GM12878 (cell line): ENCODE measurements at regions not wholly inside any gene's neighbourhood (a gene's known extent, or its start where the extent isn't known, plus 50 kb on each side); places are given as distances from the start of the nearest gene placed in this dataset.

Experiments used
- ATAC-seq: fragments of 200-7000 bp; cut with Tn5 transposase; 3 replicates; pipeline ENCODE4 v1.9.1; 2020; ENCODE audit warnings: mild to moderate bottlenecking, moderate library complexity
- BruUV-seq: library from RNA; stranded (reverse); fragments of 400-500 nt; replicated peaks from 2 replicates; lab custom pipeline; 2021; lab: Mats Ljungman, UMichigan
- CTCF ChIA-PET: fragments of 300-600 bp; sonication (Branson Sonifier 250); formaldehyde crosslinking; extraction: SDS; loops from one replicate; lab custom pipeline; 2021; ENCODE audit warnings: inconsistent platforms; lab: Yijun Ruan, JAX
- POLR2A ChIA-PET: fragments of 350-600 bp; formaldehyde crosslinking; extraction: SDS; loops from one replicate; lab custom pipeline; 2021; ENCODE audit warnings: inconsistent platforms; lab: Charles Lee
- RAD21 ChIA-PET: fragments of 300-600 bp; sonication (Branson Sonifier 250); formaldehyde crosslinking; loops from one replicate; lab custom pipeline; 2023; ENCODE audit warnings: antibody characterized with exemption; ENCODE audit not compliant: unreplicated experiment; lab: Charles Lee
- SMC1A ChIA-PET: fragments of 300-600 bp; sonication (Branson Sonifier 250); formaldehyde crosslinking; loops from one replicate; lab custom pipeline; 2023; ENCODE audit not compliant: unreplicated experiment, uncharacterized antibody; lab: Charles Lee
- DNase-seq: peaks from one replicate; pipeline ENCODE4 v3.0.0-alpha.2; 2011; ENCODE audit warnings: low read depth, low spot score
- FAIRE-seq: peaks from 3 replicates; lab custom pipeline; 2011; peaks lifted over from hg19 to GRCh38; lab: Jason Lieb, UNC
- H2AFZ ChIP-seq: 2 replicates; pipeline ENCODE4 v1.6.0; 2011; ENCODE audit warnings: low read depth, low read length, control low read depth; ENCODE audit not compliant: control insufficient read depth
- H3K27ac ChIP-seq: 2 replicates; pipeline ENCODE4 v1.5.1; 2011; ENCODE audit warnings: control low read depth; ENCODE audit not compliant: control insufficient read depth, insufficient read depth
- H3K27me3 ChIP-seq, 2 experiments: replicated peaks in 1 of 2; 2 replicates each; pipeline versions ENCODE4 v1.6.0 to v1.6.1; 2011; ENCODE audit warnings: low read length in 1 of 2; ENCODE audit not compliant: control insufficient read depth in 2 of 2, insufficient read depth in 2 of 2
- H3K36me3 ChIP-seq, 2 experiments: 2 replicates each; pipeline ENCODE4 v1.5.1; 2011; ENCODE audit warnings: low read length in 1 of 2; ENCODE audit not compliant: control insufficient read depth in 2 of 2, insufficient read depth in 2 of 2
- H3K4me1 ChIP-seq: 2 replicates; pipeline ENCODE4 v1.6.1; 2011; ENCODE audit warnings: mild to moderate bottlenecking, low read length, moderate library complexity, mixed read lengths; ENCODE audit not compliant: control insufficient read depth, insufficient read depth
- H3K4me2 ChIP-seq: 2 replicates; pipeline ENCODE4 v1.6.0; 2011; ENCODE audit warnings: control low read depth; ENCODE audit not compliant: control insufficient read depth, insufficient read depth
- H3K4me3 ChIP-seq: fragments of 200-600 bp; sonication (generic); 2 replicates; pipeline ENCODE4 v1.5.1; 2016
- H3K79me2 ChIP-seq: 2 replicates; pipeline ENCODE4 v1.6.0; 2011; ENCODE audit warnings: low read length; ENCODE audit not compliant: control insufficient read depth, insufficient read depth
- H3K9ac ChIP-seq: 2 replicates; pipeline ENCODE4 v1.8.0; 2011; ENCODE audit warnings: low read length, control low read depth, mixed read lengths; ENCODE audit not compliant: control insufficient read depth, insufficient read depth
- H3K9me3 ChIP-seq: replicated peaks from 3 replicates; pipeline ENCODE4 v1.5.1; 2011; ENCODE audit warnings: mild to moderate bottlenecking, low read length; ENCODE audit not compliant: control insufficient read depth, insufficient read depth
- H4K20me1 ChIP-seq: 2 replicates; pipeline ENCODE4 v1.6.0; 2011; ENCODE audit not compliant: control insufficient read depth, insufficient read depth
- BACH1 ChIP-seq: fragments of 450-650 bp; IDR thresholded peaks from 2 replicates; pipeline ENCODE4 v1.6.1; 2017; ENCODE audit warnings: mild to moderate bottlenecking, borderline replicate concordance
- BCL11A ChIP-seq: IDR thresholded peaks from 2 replicates; pipeline ENCODE4 v1.6.1; 2011; ENCODE audit warnings: low read depth, low read length
- BCL3 ChIP-seq: IDR thresholded peaks from 2 replicates; pipeline ENCODE4 v1.6.1; 2011; ENCODE audit warnings: borderline replicate concordance, low read depth, mild to moderate bottlenecking, moderate library complexity, low read length; ENCODE audit not compliant: insufficient read depth, poor library complexity, severe bottlenecking
- BRCA1 ChIP-seq: IDR thresholded peaks from 2 replicates; pipeline ENCODE4 v1.6.1; 2011; ENCODE audit warnings: low read depth, low read length, improper control_type of control experiment
- CBX5 ChIP-seq: sonication (generic); IDR thresholded peaks from 2 replicates; pipeline ENCODE4 v1.6.1; 2016; ENCODE audit warnings: low read depth, moderate library complexity, mild to moderate bottlenecking, inconsistent platforms
- CEBPB ChIP-seq, 2 experiments: fragments of 150-350 bp in 1 of 2; IDR thresholded peaks; 2 replicates each; pipeline ENCODE4 v1.6.1; 2012 to 2014; ENCODE audit warnings: low read depth in 2 of 2, low read length in 2 of 2, borderline replicate concordance in 1 of 2, inconsistent platforms in 1 of 2
- EP300 ChIP-seq, 2 experiments: fragments of 150-350 bp in 1 of 2; IDR thresholded peaks; 2 replicates each; pipeline ENCODE4 v1.6.1; 2011 to 2012; ENCODE audit warnings: low read depth in 2 of 2, low read length in 2 of 2, borderline replicate concordance in 1 of 2, improper control_type of control experiment in 1 of 2, inconsistent platforms in 1 of 2; ENCODE audit not compliant: control insufficient read depth in 1 of 2
- FOS ChIP-seq: IDR thresholded peaks from 3 replicates; pipeline ENCODE4 v1.6.1; 2011; ENCODE audit warnings: borderline replicate concordance; ENCODE audit not compliant: insufficient read length; ENCODE audit errors: extremely low read depth
- GABPA ChIP-seq: IDR thresholded peaks from 2 replicates; pipeline ENCODE4 v1.6.1; 2014; ENCODE audit warnings: antibody characterized with exemption, low read depth, mild to moderate bottlenecking, inconsistent platforms
- HCFC1 ChIP-seq: fragments of 150-350 bp; IDR thresholded peaks from 2 replicates; pipeline ENCODE4 v1.6.1; 2014; ENCODE audit warnings: low read length
- HDGF ChIP-seq: fragments of 450-650 bp; IDR thresholded peaks from 2 replicates; pipeline ENCODE4 v1.6.1; 2016; ENCODE audit warnings: antibody characterized with exemption
- IKZF2 ChIP-seq, 2 experiments: fragments of 450-650 bp; IDR thresholded peaks; 2 replicates each; pipeline ENCODE4 v1.6.1; 2017; ENCODE audit warnings: mild to moderate bottlenecking in 2 of 2, moderate library complexity in 2 of 2
- MEF2A ChIP-seq: IDR thresholded peaks from 2 replicates; pipeline ENCODE4 v1.6.1; 2011; ENCODE audit warnings: low read depth, mild to moderate bottlenecking, low read length, moderate library complexity; ENCODE audit not compliant: insufficient read depth
- NR2C1 ChIP-seq: fragments of 450-650 bp; IDR thresholded peaks from 2 replicates; pipeline ENCODE4 v1.6.1; 2017; ENCODE audit warnings: antibody characterized with exemption, mild to moderate bottlenecking, moderate library complexity
- SUPT20H ChIP-seq: IDR thresholded peaks from 2 replicates; pipeline ENCODE4 v1.6.1; 2011; ENCODE audit warnings: low read depth, mild to moderate bottlenecking, low read length, moderate library complexity, borderline replicate concordance; ENCODE audit not compliant: control insufficient read depth
- ZBTB11 ChIP-seq: fragments of 450-650 bp; formaldehyde crosslinking; IDR thresholded peaks from 2 replicates; pipeline ENCODE4 v1.5.0; 2022; ENCODE audit warnings: mild to moderate bottlenecking, missing genetic modification characterization
- ZSCAN29 ChIP-seq: fragments of 450-650 bp; IDR thresholded peaks from 2 replicates; pipeline ENCODE4 v1.6.1; 2017; ENCODE audit warnings: mild to moderate bottlenecking, moderate library complexity
- WGBS: methylation state at CpG from one replicate; pipeline ENCODE4 v1.1.6; 2016; ENCODE audit warnings: low lambda C conversion rate; ENCODE audit not compliant: insufficient replicate concordance, insufficient coverage; ENCODE audit errors: missing lambda C conversion rate; 5-methylcytosine and 5-hydroxymethylcytosine counted together
- in situ Hi-C: fragments of 300-500 bp; cut with MboI; formaldehyde crosslinking; loops from 9 replicates; pipeline ENCODE4 v1.14.3; 2018; ENCODE audit warnings: mixed read lengths
- intact Hi-C: fragments of 100-400 bp; cut with micrococcal nuclease; formaldehyde crosslinking; loops from one replicate; pipeline ENCODE4 v1.14.2; 2022; ENCODE audit not compliant: unreplicated experiment
- TF ChIP-seq, protein P1 (sequence below): IDR thresholded peaks from 2 replicates; pipeline ENCODE4 v1.6.1; 2011; ENCODE audit warnings: low read depth, mild to moderate bottlenecking, low read length, moderate library complexity, borderline replicate concordance; ENCODE audit errors: extremely low read depth
- TF ChIP-seq, protein P2 (sequence below): fragments of 450-650 bp; IDR thresholded peaks from 2 replicates; pipeline ENCODE4 v1.6.1; 2016; ENCODE audit warnings: mild to moderate bottlenecking

- TF ChIP-seq BRCA1 (no peak), CBX5 (no peak), CEBPB (IDR thresholded peaks at IDR 0.05; ENCODE audit: borderline replicate concordance in 1 of 2, low read depth in 2 of 2, low read length in 2 of 2) (no peak), GABPA (no peak), HCFC1 (no peak), SUPT20H (no peak), EP300 (IDR thresholded peaks at IDR 0.05; ENCODE audit: borderline replicate concordance in 1 of 2, control insufficient read depth in 1 of 2, low read depth in 2 of 2, low read length in 2 of 2) (no peak), BACH1 (no peak), BCL11A (no peak)
- TF ChIP-seq, protein P1, sequence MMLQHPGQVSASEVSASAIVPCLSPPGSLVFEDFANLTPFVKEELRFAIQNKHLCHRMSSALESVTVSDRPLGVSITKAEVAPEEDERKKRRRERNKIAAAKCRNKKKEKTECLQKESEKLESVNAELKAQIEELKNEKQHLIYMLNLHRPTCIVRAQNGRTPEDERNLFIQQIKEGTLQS: no peak
- TF ChIP-seq, protein P2, sequence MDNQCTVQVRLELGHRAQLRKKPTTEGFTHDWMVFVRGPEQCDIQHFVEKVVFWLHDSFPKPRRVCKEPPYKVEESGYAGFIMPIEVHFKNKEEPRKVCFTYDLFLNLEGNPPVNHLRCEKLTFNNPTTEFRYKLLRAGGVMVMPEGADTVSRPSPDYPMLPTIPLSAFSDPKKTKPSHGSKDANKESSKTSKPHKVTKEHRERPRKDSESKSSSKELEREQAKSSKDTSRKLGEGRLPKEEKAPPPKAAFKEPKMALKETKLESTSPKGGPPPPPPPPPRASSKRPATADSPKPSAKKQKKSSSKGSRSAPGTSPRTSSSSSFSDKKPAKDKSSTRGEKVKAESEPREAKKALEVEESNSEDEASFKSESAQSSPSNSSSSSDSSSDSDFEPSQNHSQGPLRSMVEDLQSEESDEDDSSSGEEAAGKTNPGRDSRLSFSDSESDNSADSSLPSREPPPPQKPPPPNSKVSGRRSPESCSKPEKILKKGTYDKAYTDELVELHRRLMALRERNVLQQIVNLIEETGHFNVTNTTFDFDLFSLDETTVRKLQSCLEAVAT: no peak
Measured at GRCh38 chr6:164721460-164721859, 587.9 kb downstream of the C6orf118 start (continued).

DNA sequence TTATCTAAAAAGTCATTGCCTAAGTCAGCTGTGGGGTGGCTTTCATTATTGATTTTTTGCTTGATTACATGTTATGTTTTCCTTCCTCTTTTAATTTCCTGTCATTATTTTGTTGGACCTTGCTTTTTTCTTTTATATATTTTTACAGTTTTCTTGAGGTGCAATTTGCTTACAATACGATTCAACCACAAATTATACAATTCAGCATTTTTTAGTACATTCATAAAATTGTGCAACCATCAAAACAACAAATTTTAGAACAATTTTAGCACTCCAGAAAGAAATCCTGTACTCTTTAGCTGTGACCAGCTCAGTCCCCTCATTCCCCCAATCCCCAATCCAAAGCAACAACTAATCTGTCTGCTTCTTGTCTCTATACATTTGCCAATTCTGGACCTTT is 608.9 kb downstream of the C6orf118 start:
- ATAC-seq (no peak), FAIRE-seq (no peak), DNase-seq (no peak)
- in situ Hi-C loops: no loop called here
- no peaks in the 10 kb centered on the region for H3K36me3 ChIP-seq
- no peak overlapping the region for H3K4me3 ChIP-seq
- no peaks in the 10 kb centered on the region for H3K27me3 ChIP-seq
- ChIA-PET SMC1A (no interaction called here), POLR2A (no interaction called here), CTCF (no interaction called here), RAD21 (no interaction called here)
- intact Hi-C loops: no loop called here
- H3K9me3 ChIP-seq: no peaks in the 10 kb centered on the region
- no peak overlapping the region for H3K9ac ChIP-seq
- no TSS peak for BruUV-seq
- WGBS: 0% methylated on average over 1 of the region's 1 CpG
- H3K4me2 ChIP-seq: no peak overlapping the region
- H3K79me2 ChIP-seq: no peaks in the 10 kb centered on the region
- no peak overlapping the region for H3K27ac ChIP-seq
- H3K4me1 ChIP-seq: no peaks in the 10 kb centered on the region
- no peak overlapping the region for H2AFZ ChIP-seq
- no peaks in the 10 kb centered on the region for H4K20me1 ChIP-seq
- TF ChIP-seq MEF2A (no peak), NR2C1 (no peak), BCL3 (no peak), FOS (no peak), IKZF2 (IDR thresholded peaks at IDR 0.05) (no peak), ZBTB11 (no peak), HDGF (no peak), ZSCAN29 (no peak)
